ENCODE measurements at regions not wholly inside any gene's neighbourhood (a gene's known extent, or its start where the extent isn't known, plus 50 kb on each side); places are given as distances from the start of the nearest gene placed in this dataset.

- TF ChIP-seq, protein P1, sequence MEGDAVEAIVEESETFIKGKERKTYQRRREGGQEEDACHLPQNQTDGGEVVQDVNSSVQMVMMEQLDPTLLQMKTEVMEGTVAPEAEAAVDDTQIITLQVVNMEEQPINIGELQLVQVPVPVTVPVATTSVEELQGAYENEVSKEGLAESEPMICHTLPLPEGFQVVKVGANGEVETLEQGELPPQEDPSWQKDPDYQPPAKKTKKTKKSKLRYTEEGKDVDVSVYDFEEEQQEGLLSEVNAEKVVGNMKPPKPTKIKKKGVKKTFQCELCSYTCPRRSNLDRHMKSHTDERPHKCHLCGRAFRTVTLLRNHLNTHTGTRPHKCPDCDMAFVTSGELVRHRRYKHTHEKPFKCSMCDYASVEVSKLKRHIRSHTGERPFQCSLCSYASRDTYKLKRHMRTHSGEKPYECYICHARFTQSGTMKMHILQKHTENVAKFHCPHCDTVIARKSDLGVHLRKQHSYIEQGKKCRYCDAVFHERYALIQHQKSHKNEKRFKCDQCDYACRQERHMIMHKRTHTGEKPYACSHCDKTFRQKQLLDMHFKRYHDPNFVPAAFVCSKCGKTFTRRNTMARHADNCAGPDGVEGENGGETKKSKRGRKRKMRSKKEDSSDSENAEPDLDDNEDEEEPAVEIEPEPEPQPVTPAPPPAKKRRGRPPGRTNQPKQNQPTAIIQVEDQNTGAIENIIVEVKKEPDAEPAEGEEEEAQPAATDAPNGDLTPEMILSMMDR (IDR thresholded peaks at IDR 0.05; ENCODE audit: low read depth, low read length) = no peak
- no peak for DNase-seq (ENCODE audit: low read depth, low spot score)
- no peak overlapping the region for H3K4me3 ChIP-seq (ENCODE audit: low read depth, low read length)
- in situ Hi-C loops (cut with HindIII; ENCODE audit: low sequenced_read_pairs) = no loop called here
Measured at GRCh38 chr2:120565095-120565460, 170.6 kb upstream of the GLI2 start.

- TF ChIP-seq, protein P1 (IDR thresholded peaks at IDR 0.05; ENCODE audit: low read depth, low read length) = no peak
- H3K4me3 ChIP-seq (ENCODE audit: low read depth, low read length) = no peak overlapping the region
- in situ Hi-C loops (cut with HindIII; ENCODE audit: low sequenced_read_pairs) = no loop called here
- DNase-seq (ENCODE audit: low read depth, low spot score) = no peak
Measured at GRCh38 chr2:120565929-120566328, 169.7 kb upstream of the GLI2 start.

DNA sequence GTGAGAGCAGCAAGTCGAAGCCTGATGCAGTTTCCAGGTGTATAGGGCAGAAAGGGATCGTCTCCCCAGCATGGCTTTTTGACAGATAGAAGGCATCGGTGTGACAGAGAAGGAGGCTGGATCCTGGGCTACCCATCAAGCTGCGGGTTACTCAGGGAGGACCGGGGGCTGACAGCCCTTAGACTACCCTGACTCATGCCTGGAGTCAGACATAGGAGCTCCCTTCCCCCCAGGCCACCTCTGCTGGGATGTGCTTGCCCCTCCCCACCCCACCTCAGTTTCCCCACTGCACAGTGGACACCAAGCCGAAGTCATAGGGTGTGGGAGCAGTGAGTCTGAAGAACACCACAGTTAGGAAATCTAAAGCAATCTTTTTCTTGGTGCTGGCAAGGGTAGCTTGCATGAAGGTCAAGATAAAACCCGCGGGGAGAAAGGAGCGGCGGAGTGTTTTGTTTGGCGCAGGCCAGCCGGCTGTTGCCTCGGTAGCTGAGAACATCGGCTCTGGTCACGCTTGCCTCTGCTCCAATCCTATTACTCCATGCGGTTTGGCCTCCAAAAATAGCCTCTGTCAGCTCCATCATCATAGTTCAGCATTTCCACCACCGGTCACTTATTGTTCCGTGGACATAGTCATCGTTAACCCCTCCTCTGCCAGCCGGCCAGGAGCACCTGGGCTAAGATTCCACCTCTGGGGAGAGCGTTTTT is 169.2 kb upstream of the GLI2 start:
- TF ChIP-seq, protein P1 (IDR thresholded peaks at IDR 0.05; ENCODE audit: low read depth, low read length) = no peak
- H3K4me3 ChIP-seq (ENCODE audit: low read depth, low read length) = no peak overlapping the region
- in situ Hi-C loops (cut with HindIII; ENCODE audit: low sequenced_read_pairs) = no loop called here
- peak; percentile 96 for DNase-seq (ENCODE audit: low read depth, low spot score)

DNA sequence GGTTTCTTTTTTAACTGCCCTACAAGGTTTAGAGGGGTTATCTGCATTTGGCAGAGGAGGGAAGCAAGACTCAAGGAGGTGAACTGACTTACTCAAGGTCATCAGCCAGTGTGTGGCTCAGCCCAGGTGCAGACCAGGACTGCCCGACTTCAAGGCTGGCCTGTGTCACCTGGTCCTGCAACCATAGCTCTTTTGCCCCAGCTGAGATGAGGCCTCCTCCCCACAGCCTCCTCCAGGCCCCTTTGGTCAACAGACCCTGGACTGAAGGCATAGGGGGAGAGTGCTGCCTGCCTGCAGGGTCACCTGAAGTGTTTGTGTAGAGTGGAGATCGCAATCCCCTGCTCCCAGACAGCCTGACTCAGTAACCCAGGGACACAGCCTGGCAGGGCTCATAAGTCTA is 168.5 kb upstream of the GLI2 start:
- in situ Hi-C loops (cut with HindIII; ENCODE audit: low sequenced_read_pairs) = no loop called here
- TF ChIP-seq, protein P1 (IDR thresholded peaks at IDR 0.05; ENCODE audit: low read depth, low read length) = no peak
- no peak overlapping the region for H3K4me3 ChIP-seq (ENCODE audit: low read depth, low read length)
- DNase-seq (ENCODE audit: low read depth, low spot score) = no peak

DNA sequence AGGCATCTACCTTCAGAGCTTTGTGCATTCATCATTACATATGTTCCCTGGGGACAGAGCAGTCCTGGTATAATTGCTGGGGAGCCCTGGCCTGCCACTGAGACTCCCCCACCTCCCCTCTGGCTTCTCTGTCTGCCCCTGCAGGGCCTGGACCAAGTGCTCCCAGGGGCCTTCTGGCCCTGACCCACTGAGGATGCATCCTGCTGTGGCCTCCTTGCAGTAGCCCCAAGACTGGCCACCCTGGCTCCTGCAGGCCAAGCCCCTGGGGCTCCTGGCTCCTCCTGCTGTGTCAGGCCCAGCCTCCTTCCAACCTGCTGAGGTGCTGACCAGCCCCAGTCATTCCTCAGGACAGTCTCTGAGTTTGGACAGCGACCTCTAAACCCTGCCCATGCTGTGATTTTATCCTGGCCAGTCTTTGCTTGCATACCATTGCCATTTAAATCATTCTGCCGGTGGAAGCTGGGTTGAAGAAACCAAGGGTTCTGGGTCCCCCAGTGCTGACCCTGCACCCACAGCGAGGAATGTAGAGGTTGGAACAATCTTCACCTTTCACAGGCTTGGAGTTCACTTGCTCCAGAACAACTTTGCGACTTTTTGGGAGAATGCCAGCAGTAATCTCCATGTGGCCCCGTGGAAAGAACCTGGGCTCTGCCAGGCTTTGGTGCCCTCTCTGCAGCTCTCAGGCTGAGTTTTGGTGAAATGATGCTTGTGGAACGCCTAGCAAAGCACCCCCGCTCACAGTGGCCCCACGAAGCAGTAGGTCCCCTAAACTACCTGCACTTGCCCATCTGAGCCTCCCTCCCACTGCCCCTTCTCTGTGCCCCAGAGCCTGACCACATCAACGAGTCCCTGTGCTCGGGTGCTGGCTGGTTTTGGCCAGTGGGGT is 167.3 kb upstream of the GLI2 start:
- in situ Hi-C loops (cut with HindIII; ENCODE audit: low sequenced_read_pairs) = no loop called here
- TF ChIP-seq, protein P1 (IDR thresholded peaks at IDR 0.05; ENCODE audit: low read depth, low read length) = no peak
- H3K4me3 ChIP-seq (ENCODE audit: low read depth, low read length) = no peak overlapping the region

GRCh38 chr2:120568975-120569268 is 166.7 kb upstream of the GLI2 start:
- TF ChIP-seq, protein P1 (IDR thresholded peaks at IDR 0.05; ENCODE audit: low read depth, low read length) = no peak
- in situ Hi-C loops (cut with HindIII; ENCODE audit: low sequenced_read_pairs) = no loop called here
- peak; percentile 70 for DNase-seq (ENCODE audit: low read depth, low spot score)
- H3K4me3 ChIP-seq (ENCODE audit: low read depth, low read length) = no peak overlapping the region

More for the DNA sequence above, 167.3 kb upstream of the GLI2 start:
- DNase-seq (ENCODE audit: low read depth, low spot score) = peak; percentile 33

Data from astrocyte of the spinal cord (primary cell).